ENCODE measurements at regions not wholly inside any gene's neighbourhood (a gene's known extent, or its start where the extent isn't known, plus 50 kb on each side); places are given as distances from the start of the nearest gene placed in this dataset.

DNA sequence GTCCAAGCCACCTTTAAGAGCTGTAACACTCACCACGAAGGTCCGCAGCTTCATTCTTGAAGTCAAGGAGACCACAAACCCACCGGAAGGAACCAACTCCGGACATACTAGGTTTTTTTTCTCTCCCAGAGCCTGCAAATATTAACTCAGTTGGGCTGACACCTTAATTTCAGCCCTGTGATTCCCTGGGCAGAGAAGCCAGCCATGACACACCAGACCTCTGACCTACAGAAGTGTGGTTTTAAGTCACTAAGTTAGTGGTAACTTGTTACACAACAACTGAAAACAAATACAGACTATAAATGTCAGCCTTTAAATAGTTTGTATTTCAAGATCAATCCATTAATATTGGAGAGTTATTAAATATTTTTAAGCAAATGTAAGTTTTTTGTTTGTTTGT is 855.1 kb downstream of the TMEM182 start:
- DNase-seq (ENCODE audit: low read depth), result no peak
- H3K4me3 ChIP-seq (ENCODE audit: low read length), result no peak overlapping the region

DNA sequence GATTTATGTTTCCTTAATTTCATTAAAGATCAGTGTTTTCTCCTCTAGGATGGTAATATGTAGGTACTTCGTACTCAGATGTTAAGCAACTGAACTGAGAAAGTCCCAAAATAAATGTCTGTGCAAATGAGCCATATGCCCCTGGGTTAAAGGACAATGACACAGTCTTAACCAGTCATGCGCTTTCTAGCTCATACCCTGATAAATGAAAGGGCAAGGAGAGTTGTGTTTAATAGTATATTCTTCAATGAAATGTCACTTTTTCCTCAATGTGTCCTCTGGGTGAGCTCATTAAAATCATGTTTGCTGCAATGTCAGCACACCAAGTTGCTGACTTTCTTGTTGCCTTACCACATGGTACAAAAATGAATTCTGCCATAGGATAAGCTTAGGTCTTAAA is 856.3 kb downstream of the TMEM182 start:
- no peak overlapping the region for H3K4me3 ChIP-seq (ENCODE audit: low read length)
- no peak for DNase-seq (ENCODE audit: low read depth)
- TF ChIP-seq, protein P1, sequence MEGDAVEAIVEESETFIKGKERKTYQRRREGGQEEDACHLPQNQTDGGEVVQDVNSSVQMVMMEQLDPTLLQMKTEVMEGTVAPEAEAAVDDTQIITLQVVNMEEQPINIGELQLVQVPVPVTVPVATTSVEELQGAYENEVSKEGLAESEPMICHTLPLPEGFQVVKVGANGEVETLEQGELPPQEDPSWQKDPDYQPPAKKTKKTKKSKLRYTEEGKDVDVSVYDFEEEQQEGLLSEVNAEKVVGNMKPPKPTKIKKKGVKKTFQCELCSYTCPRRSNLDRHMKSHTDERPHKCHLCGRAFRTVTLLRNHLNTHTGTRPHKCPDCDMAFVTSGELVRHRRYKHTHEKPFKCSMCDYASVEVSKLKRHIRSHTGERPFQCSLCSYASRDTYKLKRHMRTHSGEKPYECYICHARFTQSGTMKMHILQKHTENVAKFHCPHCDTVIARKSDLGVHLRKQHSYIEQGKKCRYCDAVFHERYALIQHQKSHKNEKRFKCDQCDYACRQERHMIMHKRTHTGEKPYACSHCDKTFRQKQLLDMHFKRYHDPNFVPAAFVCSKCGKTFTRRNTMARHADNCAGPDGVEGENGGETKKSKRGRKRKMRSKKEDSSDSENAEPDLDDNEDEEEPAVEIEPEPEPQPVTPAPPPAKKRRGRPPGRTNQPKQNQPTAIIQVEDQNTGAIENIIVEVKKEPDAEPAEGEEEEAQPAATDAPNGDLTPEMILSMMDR (conservative IDR thresholded peaks at IDR 0.05; ENCODE audit: low read depth, low read length), result no peak

More for the DNA sequence above, 855.1 kb downstream of the TMEM182 start:
- TF ChIP-seq, protein P1 (conservative IDR thresholded peaks at IDR 0.05; ENCODE audit: low read depth, low read length), result no peak

DNA sequence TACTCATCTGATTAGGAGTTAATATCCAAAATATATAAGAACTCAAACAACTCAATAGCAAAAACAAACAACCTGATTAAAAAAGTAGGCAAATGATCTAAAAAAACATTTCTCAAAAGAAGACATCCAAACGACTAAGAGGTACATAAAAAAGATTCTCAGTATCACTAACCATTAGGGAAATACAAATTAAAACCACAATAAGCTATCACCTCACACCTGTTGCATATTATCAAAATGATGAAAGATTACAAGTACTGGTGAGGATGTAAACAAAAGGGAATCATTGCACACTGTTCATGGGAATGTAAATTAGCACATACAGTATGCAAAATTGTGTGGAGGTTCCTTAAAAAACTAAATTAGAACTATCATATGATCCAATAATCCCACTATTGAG is 865.5 kb downstream of the TMEM182 start:
- H3K4me3 ChIP-seq (ENCODE audit: low read length), result no peak overlapping the region
- TF ChIP-seq, protein P1 (conservative IDR thresholded peaks at IDR 0.05; ENCODE audit: low read depth, low read length), result no peak
- no peak for DNase-seq (ENCODE audit: low read depth)

DNA sequence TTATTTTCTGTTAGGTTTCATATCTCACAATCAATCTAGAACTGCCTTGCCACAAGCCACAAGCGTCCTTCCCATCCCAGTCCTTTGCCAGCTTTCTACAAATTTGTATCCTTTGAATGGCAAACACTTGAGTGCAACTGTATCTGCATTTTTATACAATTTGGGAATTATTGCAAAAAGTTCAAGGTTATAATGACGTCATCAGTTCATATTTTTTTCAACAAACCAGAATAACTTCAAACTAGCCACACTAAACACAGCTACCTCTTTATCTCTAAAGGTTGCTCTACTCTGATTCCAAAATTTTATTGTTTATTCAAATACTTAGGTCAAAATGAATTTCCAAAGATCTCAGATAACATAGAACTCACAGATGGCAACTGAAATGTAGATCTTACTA is 877.1 kb downstream of the TMEM182 start:
- H3K4me3 ChIP-seq (ENCODE audit: low read length), result no peak overlapping the region
- TF ChIP-seq, protein P1 (conservative IDR thresholded peaks at IDR 0.05; ENCODE audit: low read depth, low read length), result no peak
- DNase-seq (ENCODE audit: low read depth), result no peak

DNA sequence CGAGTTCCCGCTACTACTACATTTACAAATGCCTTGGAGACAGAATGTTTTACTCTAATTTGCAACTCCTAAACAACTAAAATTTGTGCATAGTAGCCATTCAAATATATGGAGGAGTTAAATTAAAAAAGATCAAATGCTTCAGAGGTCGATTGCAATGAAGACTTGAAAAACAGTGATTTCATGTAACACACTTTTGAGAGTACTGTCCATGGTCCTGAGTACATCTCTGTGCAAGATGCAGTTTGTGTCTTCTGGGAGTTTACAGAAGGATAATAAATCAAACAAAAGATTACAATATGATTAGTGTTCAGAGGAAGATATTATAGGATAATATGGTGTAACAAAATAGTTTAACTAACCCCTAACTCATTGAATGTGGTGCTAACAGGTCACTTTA is 894.7 kb downstream of the TMEM182 start:
- no peak for DNase-seq (ENCODE audit: low read depth)
- TF ChIP-seq, protein P1 (conservative IDR thresholded peaks at IDR 0.05; ENCODE audit: low read depth, low read length), result no peak
- no peak overlapping the region for H3K4me3 ChIP-seq (ENCODE audit: low read length)

DNA sequence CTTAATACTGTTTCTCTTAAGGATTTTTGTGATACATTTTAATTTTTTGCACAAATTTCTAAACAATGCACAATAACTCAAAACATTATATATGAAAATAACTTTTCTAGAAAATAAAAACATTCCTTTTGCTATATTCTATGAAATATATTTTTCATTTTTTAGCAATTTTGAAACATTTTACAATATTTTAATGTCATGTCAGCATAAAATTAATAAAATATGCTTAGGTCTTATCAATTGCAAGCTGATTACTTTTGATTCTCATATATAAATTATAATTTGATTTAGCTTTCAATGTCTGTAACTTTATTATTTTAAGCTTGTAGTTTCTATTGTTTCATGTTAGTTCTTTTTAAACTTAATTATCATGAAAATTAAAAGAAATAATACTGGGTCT is 898.7 kb downstream of the TMEM182 start:
- TF ChIP-seq, protein P1 (conservative IDR thresholded peaks at IDR 0.05; ENCODE audit: low read depth, low read length), result no peak
- H3K4me3 ChIP-seq (ENCODE audit: low read length), result no peak overlapping the region
- no peak for DNase-seq (ENCODE audit: low read depth)

DNA sequence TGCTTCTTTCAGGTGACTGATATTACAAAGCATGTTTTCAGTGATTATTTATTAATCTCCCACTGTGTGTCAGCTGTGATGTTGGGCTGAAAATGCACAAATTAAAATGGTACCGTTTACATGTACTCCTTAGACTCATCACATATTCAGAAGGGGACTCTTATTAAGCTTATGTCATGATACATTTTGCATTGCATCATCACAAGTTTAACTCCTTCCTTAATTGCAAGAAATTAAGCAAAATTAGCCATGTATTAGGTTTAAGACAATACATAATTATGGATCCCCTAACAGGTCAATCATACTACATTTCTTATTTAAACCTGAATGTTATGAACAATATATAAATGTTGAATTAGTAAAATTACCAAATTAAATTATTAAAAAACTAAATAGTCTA is 899.1 kb downstream of the TMEM182 start:
- TF ChIP-seq, protein P1 (conservative IDR thresholded peaks at IDR 0.05; ENCODE audit: low read depth, low read length), result no peak

More for the DNA sequence above, 899.1 kb downstream of the TMEM182 start:
- no peak overlapping the region for H3K4me3 ChIP-seq (ENCODE audit: low read length)
- DNase-seq (ENCODE audit: low read depth), result no peak
